C4-2B (cell line): ENCODE measurements at regions not wholly inside any gene's neighbourhood (a gene's known extent, or its start where the extent isn't known, plus 50 kb on each side); places are given as distances from the start of the nearest gene placed in this dataset.

Experiments
- H3K27ac ChIP-seq: fragments of 450-650 bp; 2 replicates; pipeline ENCODE4 v1.5.1; 2017
- ZFX ChIP-seq: fragments of 450-650 bp; IDR thresholded peaks from 2 replicates; pipeline ENCODE4 v1.6.1; 2017
- TF ChIP-seq, protein P1 (sequence below): fragments of 450-650 bp; conservative IDR thresholded peaks from 2 replicates; pipeline ENCODE4 v1.5.1; 2017; ENCODE audit warnings: mild to moderate bottlenecking

DNA sequence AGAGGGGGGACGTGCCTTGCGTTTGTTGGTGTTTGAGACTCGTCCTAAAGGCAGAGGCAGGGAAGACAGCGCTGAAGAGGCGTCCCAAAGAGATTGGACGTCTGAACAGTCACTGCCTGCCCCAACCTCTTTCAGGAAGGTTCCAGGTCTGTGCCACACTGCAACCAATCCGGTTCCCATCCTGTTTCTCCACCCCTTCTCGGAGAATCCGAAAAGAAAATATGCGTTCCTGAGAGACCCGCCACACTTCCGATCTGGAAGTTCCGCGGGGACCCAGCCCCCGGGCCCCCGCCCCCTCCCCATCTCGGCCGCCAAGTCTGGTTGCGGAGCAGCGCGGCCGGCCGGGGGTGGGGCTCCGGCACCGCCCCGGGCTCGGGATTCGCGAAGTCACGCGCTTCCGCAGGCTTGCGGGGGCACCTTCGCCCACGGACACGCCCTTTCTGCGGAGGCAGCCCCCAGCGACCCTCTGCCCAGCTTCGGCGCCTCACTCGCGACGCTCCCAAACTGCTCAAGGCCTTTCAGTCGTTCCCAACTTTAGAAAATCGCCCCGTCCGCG is 124.5 kb upstream of the DPYD start:
- no peak for TF ChIP-seq ZFX
- TF ChIP-seq, protein P1, sequence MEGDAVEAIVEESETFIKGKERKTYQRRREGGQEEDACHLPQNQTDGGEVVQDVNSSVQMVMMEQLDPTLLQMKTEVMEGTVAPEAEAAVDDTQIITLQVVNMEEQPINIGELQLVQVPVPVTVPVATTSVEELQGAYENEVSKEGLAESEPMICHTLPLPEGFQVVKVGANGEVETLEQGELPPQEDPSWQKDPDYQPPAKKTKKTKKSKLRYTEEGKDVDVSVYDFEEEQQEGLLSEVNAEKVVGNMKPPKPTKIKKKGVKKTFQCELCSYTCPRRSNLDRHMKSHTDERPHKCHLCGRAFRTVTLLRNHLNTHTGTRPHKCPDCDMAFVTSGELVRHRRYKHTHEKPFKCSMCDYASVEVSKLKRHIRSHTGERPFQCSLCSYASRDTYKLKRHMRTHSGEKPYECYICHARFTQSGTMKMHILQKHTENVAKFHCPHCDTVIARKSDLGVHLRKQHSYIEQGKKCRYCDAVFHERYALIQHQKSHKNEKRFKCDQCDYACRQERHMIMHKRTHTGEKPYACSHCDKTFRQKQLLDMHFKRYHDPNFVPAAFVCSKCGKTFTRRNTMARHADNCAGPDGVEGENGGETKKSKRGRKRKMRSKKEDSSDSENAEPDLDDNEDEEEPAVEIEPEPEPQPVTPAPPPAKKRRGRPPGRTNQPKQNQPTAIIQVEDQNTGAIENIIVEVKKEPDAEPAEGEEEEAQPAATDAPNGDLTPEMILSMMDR: no peak
- H3K27ac ChIP-seq: no peak overlapping the region

DNA sequence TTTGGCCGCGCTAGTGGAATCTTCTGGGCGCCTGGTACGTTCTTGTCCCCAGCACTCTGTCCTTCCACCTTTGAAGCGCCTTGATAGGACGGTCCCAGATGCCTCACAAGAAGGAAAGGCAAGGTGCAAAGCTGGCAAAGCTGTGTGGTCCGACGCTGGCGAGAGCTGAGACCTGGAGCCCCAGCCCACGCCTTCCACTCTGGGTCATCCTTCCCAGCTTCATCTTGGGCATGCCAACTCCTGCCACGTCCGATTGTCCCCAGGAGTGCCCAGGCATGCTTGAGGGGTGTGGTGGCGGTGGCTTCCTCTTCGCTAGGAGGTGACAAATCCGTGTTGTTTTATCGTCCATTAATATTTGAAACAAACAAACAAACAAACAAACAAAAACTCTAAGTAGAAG is 123.9 kb upstream of the DPYD start:
- H3K27ac ChIP-seq: no peak overlapping the region
- TF ChIP-seq, protein P1: no peak
- TF ChIP-seq ZFX: no peak

DNA sequence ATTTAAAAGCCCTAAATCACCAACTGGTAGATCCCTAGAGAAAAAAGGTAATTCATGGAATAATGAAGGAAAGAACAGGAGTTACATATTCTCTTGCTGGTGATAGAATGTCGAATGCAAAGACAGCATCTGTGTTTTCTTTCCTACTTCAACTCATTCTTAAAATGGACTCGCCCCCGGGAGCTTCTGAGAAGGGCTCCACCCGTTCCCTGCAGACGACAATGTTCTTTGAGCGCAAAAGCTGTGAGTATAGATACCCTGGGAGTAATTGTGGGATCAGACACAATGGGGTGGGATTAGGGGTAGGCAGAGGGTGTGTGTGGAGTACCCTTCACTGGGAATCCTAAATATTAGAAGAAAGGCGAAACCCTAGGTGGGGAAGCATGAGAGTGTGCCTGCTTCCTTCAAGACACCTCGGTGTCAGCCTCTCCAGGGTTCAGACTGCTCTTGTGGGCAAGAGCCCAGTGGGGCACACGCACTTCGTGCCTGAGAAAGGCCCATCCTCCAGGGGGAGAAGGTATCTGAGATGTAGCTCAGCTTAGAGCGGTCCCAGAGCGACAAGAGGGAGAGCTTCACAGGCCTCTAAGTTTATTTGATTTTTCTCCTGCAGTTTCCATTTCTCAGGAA is 123.3 kb upstream of the DPYD start:
- no peak overlapping the region for H3K27ac ChIP-seq
- TF ChIP-seq, protein P1: no peak
- no peak for TF ChIP-seq ZFX

DNA sequence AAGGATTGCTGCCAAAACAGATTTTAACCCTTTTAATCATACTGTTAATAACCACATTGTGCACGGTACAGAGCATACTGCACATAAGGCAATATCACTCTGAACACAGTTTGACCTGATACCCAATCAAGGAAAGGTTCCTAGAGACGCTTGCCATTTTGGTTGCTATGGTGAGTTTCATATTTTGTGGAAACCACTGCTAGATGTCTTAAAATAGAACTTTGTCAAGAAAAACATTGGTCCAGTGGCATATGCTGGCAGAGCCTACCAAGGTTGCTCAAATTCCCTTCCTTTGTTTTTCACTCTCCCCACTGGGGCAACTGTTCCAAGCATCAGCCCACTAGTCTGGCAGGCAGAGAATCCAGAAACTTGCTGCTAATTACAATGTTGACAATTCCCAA is 114.8 kb upstream of the DPYD start:
- TF ChIP-seq, protein P1: no peak
- TF ChIP-seq ZFX: no peak
- H3K27ac ChIP-seq: no peak overlapping the region

DNA sequence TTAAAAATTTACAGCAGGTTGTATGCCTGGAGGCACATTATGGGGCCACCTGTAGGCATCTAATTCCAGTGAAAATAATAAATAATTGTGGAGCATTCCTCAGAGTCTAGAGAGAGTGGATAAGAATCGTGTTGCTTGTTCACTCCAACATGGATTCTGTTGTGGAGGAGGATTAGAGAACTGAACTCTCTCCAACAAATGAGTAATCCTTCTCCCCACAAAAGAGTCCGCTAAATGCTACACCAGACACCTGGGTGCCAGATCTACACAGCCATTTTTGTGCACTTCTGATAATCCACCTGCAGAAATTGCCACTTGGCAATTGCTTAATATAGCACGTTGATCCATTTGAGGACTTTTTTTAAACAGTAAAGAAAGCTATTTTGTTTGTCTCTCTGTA is 113.7 kb upstream of the DPYD start:
- TF ChIP-seq ZFX: no peak
- TF ChIP-seq, protein P1: no peak
- H3K27ac ChIP-seq: no peak overlapping the region

DNA sequence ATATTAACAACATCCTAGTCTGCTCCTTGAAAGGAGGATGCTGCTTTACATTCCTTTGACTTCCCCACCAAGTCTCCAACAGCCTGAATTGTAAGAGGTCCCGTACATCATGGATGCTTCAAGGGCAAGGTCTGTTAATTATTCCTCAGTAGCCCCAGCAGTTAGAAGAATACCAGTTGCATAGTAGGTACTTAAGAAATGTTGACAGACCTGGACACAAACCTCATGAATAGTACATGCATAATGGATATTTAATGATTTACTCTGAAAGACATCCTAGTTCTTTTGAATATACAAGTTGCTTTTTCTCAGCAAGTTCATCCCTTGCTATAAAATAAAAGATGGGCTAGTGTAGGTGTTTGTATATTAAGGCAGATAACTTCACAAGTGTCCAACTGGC is 112.1 kb upstream of the DPYD start:
- no peak for TF ChIP-seq ZFX
- TF ChIP-seq, protein P1: no peak
- no peak overlapping the region for H3K27ac ChIP-seq

DNA sequence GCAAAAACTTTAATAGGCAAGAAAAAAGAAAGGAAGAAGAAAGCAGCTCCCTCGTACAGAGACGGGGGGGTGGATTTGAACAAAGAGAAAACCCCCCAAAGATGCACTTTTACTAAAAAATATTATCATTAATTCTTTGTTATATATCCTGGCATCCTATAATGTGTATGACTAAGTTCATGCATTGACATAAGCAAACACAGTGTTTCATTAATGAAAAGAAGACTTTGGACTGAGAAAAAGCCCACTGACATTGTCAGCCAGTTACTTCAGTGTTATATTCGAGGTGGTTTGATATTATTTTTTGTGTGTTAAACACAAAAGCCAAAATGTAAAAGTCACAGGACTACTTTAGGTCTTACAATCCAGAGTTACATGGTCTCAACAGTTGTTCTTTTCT is 110.1 kb upstream of the DPYD start:
- no peak for TF ChIP-seq ZFX
- TF ChIP-seq, protein P1: no peak
- no peak overlapping the region for H3K27ac ChIP-seq
